NCI-H82 treated with DMSO at 0.1 percent for 48 hours (cell line): ENCODE measurements at regions not wholly inside any gene's neighbourhood (a gene's known extent, or its start where the extent isn't known, plus 50 kb on each side); places are given as distances from the start of the nearest gene placed in this dataset.

Experiments used
- DNase-seq: peaks from one replicate; lab custom pipeline; 2025; ENCODE audit not compliant: unreplicated experiment; lab: John Stamatoyannopoulos, UW

GRCh38 chr4:85381968-85382367, 93.0 kb upstream of the ARHGAP24 start:
- no peak for DNase-seq

GRCh38 chr4:85391071-85391470, 83.9 kb upstream of the ARHGAP24 start:
- DNase-seq: no peak

- DNase-seq: no peak
Measured at GRCh38 chr4:85391589-85392410, 83.2 kb upstream of the ARHGAP24 start.

- DNase-seq: no peak
Measured at GRCh38 chr4:85393201-85393600, 81.7 kb upstream of the ARHGAP24 start.

- no peak for DNase-seq
Measured at GRCh38 chr4:85398276-85398675, 76.7 kb upstream of the ARHGAP24 start.

- DNase-seq: no peak
Measured at GRCh38 chr4:85399270-85399669, 75.7 kb upstream of the ARHGAP24 start.

GRCh38 chr4:85402371-85402770, 72.6 kb upstream of the ARHGAP24 start:
- no peak for DNase-seq

GRCh38 chr4:85406185-85406584, 68.8 kb upstream of the ARHGAP24 start:
- no peak for DNase-seq

- DNase-seq: no peak
Measured at GRCh38 chr4:85407546-85407945, 67.4 kb upstream of the ARHGAP24 start.

- DNase-seq: no peak
Measured at GRCh38 chr4:85408301-85408700, 66.6 kb upstream of the ARHGAP24 start.

- no peak for DNase-seq
Measured at GRCh38 chr4:85409251-85409650, 65.7 kb upstream of the ARHGAP24 start.

- DNase-seq: no peak
Measured at GRCh38 chr4:85411386-85411785, 63.6 kb upstream of the ARHGAP24 start.

GRCh38 chr4:85414972-85415371, 60.0 kb upstream of the ARHGAP24 start:
- no peak for DNase-seq

GRCh38 chr4:85416094-85416493, 58.9 kb upstream of the ARHGAP24 start:
- DNase-seq: no peak

GRCh38 chr4:85419103-85419502, 55.8 kb upstream of the ARHGAP24 start:
- DNase-seq: peak; percentile 8

GRCh38 chr4:85420831-85421230, 54.1 kb upstream of the ARHGAP24 start:
- DNase-seq: no peak

GRCh38 chr4:85423431-85423830, 51.5 kb upstream of the ARHGAP24 start:
- no peak for DNase-seq
